HG03175 (cell line): ENCODE measurements at regions not wholly inside any gene's neighbourhood (a gene's known extent, or its start where the extent isn't known, plus 50 kb on each side); places are given as distances from the start of the nearest gene placed in this dataset.

ENCODE experiments used
- ATAC-seq: cut with Tn5 transposase; IDR thresholded peaks from one replicate; pipeline ENCODE4 v1.9.1; 2021; ENCODE audit warnings: mild to moderate bottlenecking, moderate library complexity; ENCODE audit not compliant: unreplicated experiment

- peak; percentile 67 for ATAC-seq
These were observed 58.2 kb downstream of the HSD3B1 start for GRCh38 chr1:119565131-119565772.

- no peak for ATAC-seq
These were observed 62.1 kb downstream of the HSD3B1 start for GRCh38 chr1:119569095-119569494.
